ENCODE measurements at regions not wholly inside any gene's neighbourhood (a gene's known extent, or its start where the extent isn't known, plus 50 kb on each side); places are given as distances from the start of the nearest gene placed in this dataset.
A peak's percentile ranks its signal among the peaks of the same experiment; 100 is the strongest.

DNA sequence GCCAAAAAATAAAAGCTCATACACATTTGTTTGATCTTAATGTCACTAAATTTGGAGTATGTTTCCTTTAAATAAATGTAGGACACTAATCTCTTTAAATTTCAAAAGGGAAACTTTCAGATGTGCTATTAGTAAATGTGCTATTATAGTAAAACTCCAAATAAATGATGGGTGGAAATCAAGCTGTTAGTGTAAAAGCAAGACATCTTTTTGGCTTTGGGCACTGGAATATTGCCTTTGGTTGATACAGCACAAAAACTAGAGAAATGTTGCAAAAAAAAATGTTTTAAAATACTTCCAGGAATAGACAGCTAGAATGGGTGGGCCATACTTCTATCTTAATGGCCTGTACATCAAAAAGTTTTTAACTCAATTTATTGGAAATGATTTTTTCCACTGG, 151.6 kb downstream of the FBXO8 start:
- Histone ChIP-seq H3K36me3 (ENCODE audit: control insufficient read depth, low read length) (no peaks in the 10 kb centered on the region), H3K27ac (ENCODE audit: low read depth, low read length) (no peak overlapping the region), H3F3A (ENCODE audit: control insufficient read depth, insufficient read depth) (no peaks in the 10 kb centered on the region), H3K9me2 (replicated peaks; ENCODE audit: control insufficient read depth, low read length) (no peaks in the 10 kb centered on the region), H3K79me2 (ENCODE audit: control insufficient read depth, low read length) (no peaks in the 10 kb centered on the region), H3K9me3 (ENCODE audit: control insufficient read depth, insufficient read depth, low read length) (no peaks in the 10 kb centered on the region), H3K4me2 (ENCODE audit: low read length) (no peak overlapping the region), H3K27me3 (ENCODE audit: control insufficient read depth, low read length) (no peaks in the 10 kb centered on the region), H3K4me3 (ENCODE audit: low read length) (no peak overlapping the region), H4K20me1 (ENCODE audit: control insufficient read depth, insufficient read depth, low read depth, low read length) (no peaks in the 10 kb centered on the region), H3K4me1 (ENCODE audit: control insufficient read depth, low read length) (no peaks in the 10 kb centered on the region)
- TF ChIP-seq EZH2phosphoT487 (IDR thresholded peaks at IDR 0.05; ENCODE audit: borderline replicate concordance, low read length) = no peak
- TF ChIP-seq, protein P1, sequence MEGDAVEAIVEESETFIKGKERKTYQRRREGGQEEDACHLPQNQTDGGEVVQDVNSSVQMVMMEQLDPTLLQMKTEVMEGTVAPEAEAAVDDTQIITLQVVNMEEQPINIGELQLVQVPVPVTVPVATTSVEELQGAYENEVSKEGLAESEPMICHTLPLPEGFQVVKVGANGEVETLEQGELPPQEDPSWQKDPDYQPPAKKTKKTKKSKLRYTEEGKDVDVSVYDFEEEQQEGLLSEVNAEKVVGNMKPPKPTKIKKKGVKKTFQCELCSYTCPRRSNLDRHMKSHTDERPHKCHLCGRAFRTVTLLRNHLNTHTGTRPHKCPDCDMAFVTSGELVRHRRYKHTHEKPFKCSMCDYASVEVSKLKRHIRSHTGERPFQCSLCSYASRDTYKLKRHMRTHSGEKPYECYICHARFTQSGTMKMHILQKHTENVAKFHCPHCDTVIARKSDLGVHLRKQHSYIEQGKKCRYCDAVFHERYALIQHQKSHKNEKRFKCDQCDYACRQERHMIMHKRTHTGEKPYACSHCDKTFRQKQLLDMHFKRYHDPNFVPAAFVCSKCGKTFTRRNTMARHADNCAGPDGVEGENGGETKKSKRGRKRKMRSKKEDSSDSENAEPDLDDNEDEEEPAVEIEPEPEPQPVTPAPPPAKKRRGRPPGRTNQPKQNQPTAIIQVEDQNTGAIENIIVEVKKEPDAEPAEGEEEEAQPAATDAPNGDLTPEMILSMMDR (IDR thresholded peaks at IDR 0.05; ENCODE audit: low read depth, low read length, poor library complexity, severe bottlenecking) = no peak

GRCh38 chr4:174122705-174123104, 160.8 kb downstream of the FBXO8 start:
- Histone ChIP-seq H3K4me2 (ENCODE audit: low read length) (no peak overlapping the region), H3K9me3 (ENCODE audit: control insufficient read depth, insufficient read depth, low read length) (no peaks in the 10 kb centered on the region), H3F3A (ENCODE audit: control insufficient read depth, insufficient read depth) (no peaks in the 10 kb centered on the region), H4K20me1 (ENCODE audit: control insufficient read depth, insufficient read depth, low read depth, low read length) (no peaks in the 10 kb centered on the region), H3K27ac (ENCODE audit: low read depth, low read length) (no peak overlapping the region), H3K9me2 (replicated peaks; ENCODE audit: control insufficient read depth, low read length) (no peaks in the 10 kb centered on the region), H3K4me3 (ENCODE audit: low read length) (no peak overlapping the region), H3K27me3 (ENCODE audit: control insufficient read depth, low read length) (peaks cover 6% of the 10 kb centered on the region; the same call in 1 of the 2 replicates), H3K4me1 (ENCODE audit: control insufficient read depth, low read length) (no peaks in the 10 kb centered on the region), H3K79me2 (ENCODE audit: control insufficient read depth, low read length) (no peaks in the 10 kb centered on the region), H3K36me3 (ENCODE audit: control insufficient read depth, low read length) (no peaks in the 10 kb centered on the region)
- no peak for TF ChIP-seq EZH2phosphoT487 (IDR thresholded peaks at IDR 0.05; ENCODE audit: borderline replicate concordance, low read length)
- TF ChIP-seq, protein P1 (IDR thresholded peaks at IDR 0.05; ENCODE audit: low read depth, low read length, poor library complexity, severe bottlenecking) = no peak

- no peaks in the 10 kb centered on the region for H3K4me1 ChIP-seq (ENCODE audit: control insufficient read depth, low read length)
- H4K20me1 ChIP-seq (ENCODE audit: control insufficient read depth, insufficient read depth, low read depth, low read length) = no peaks in the 10 kb centered on the region
- no peaks in the 10 kb centered on the region for H3K9me3 ChIP-seq (ENCODE audit: control insufficient read depth, insufficient read depth, low read length)
- no peaks in the 10 kb centered on the region for H3K79me2 ChIP-seq (ENCODE audit: control insufficient read depth, low read length)
- peak overlapping the region; percentile 31 for H3K4me3 ChIP-seq (ENCODE audit: low read length)
- no peaks in the 10 kb centered on the region for H3F3A ChIP-seq (ENCODE audit: control insufficient read depth, insufficient read depth)
- H3K27ac ChIP-seq (ENCODE audit: low read depth, low read length) = no peak overlapping the region
- no peaks in the 10 kb centered on the region for H3K9me2 ChIP-seq (replicated peaks; ENCODE audit: control insufficient read depth, low read length)
- peak overlapping the region; percentile 56 for H3K4me2 ChIP-seq (ENCODE audit: low read length)
- no peaks in the 10 kb centered on the region for H3K36me3 ChIP-seq (ENCODE audit: control insufficient read depth, low read length)
- H3K27me3 ChIP-seq (ENCODE audit: control insufficient read depth, low read length) = peaks cover 6% of the 10 kb centered on the region; the same call in 1 of the 2 replicates
- TF ChIP-seq, protein P1 (IDR thresholded peaks at IDR 0.05; ENCODE audit: low read depth, low read length, poor library complexity, severe bottlenecking) = peak; percentile 63
- no peak for TF ChIP-seq EZH2phosphoT487 (IDR thresholded peaks at IDR 0.05; ENCODE audit: borderline replicate concordance, low read length)
Observed at GRCh38 chr4:174120446-174121295, 162.8 kb downstream of the FBXO8 start.
